ENCODE measurements at regions not wholly inside any gene's neighbourhood (a gene's known extent, or its start where the extent isn't known, plus 50 kb on each side); places are given as distances from the start of the nearest gene placed in this dataset.

DNA sequence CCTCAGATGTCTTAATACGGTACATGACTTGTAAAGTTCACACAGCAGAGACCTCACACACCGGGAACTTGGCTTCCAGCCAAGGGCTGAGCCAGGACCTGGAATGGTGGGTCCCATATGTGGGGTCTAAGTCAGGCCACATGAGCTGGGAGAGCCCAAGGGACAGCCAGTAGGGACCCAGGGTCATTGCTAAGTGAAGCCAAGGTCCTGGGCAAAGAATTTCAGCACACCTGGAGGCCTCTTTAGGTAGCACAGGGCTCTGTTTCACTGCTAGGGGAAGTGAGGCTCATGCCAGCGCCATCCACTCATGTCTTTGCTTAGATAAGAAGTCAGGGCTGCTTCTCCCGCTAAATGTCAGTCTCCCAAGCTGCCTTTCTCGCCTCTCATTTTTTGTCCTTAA is 116.6 kb upstream of the TLE3 start:
- no peak for DNase-seq

DNA sequence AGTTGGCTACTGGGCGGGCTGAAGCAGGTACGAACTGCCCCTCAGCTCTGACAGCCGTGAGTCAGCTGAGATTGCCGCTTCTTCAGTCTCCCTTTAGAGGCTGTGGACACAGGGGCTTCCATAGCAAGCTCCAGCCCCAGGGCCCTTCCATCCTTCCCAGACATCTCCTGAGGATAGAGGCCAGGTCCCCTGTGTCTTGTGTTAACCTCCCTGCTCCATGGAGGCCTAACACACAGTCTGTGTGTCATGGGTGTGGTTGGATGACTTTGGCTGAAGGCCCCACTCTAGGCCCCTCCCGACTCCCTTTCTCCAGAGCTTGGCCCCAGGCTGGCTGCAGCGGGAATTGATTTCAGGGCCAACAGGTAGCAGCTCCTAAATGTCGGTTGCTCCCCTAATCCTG is 116.1 kb upstream of the TLE3 start:
- DNase-seq = no peak

DNA sequence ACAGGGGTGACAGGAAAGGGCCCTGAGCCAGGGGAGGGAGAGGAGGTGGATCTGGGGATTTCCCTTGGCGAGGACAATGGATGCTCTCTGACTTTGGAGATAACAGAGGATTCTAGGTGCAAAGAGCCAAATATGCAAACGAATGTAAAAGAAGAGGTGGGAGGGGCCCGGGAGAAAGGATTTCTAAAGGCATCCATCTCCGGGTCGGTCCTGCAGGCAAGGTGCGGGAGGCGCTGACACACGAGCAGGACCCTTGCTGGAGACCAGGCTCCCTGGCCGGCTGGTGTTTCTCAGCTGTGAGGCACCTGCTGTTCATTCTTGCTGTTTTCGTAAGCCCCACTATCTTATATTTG is 115.2 kb upstream of the TLE3 start:
- DNase-seq = no peak

DNA sequence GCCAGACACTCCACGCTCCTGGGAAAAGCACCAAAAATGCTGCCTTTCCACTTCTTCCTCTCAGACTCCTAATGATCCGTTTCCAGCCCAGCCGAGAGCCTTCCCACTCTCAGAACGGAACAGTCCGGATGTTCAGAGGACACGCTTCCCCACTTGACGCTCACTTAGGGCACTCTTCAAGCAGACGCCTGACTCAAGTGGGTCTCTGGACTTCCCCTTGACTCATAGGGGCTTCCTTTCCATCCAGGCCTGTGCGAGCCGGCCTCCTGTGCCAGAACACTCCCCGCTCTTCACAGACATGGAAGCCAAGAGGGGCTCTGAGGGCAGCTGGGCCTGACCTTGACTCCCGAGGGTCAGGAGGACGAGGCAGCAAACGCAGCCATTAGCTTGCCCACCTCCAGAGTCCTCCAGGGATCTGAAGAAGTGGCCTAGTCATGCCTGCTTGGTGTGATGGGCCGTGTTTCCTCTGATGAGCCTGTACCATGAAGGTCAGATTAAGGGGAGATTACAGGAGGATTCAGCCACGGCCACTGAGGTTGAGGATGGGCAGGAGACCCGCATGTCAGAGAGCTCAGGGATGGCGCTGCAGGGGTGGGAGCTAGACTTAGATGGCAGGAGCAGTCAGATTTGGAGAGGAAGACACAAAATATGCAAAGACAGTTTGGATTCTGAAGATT is 114.7 kb upstream of the TLE3 start:
- no peak for DNase-seq

DNA sequence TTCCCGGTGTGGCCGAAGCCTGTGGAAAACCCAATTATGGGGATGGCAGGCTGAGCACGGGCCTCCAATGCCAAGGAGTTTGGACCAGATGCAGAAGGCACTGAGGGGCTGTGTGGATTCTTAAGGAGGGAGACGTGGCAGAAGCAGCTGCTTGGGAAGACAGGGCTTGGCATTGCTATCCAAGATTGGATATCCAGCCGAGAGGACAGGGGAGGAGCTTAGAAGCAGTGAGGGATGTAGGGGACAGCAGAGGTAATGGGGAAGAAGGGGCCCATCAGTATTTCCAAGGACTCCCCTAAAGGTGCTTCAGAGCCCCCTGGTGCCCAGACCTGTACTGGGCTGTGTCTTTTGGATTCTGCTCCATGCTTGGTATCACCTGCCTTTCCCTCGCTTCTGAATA is 112.8 kb upstream of the TLE3 start:
- DNase-seq = no peak

DNA sequence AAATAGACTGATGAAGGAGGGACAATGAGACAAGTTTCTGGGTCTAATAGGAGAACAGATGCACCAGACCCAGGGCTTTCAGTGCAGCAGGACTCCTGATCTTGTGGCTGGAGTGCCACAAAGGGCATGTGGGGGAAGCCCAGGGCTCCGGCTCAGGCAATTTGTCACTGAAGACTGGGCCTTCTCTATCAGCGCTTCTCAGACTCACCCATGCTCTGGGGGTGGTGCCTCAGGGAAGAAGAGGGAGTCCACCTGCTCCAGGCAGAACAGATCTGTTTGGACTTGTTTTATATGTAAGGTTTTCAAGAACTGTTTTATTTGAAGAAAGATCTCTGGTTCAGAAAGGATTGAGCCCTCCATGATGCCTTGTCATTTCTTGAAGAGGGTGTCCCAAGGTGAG is 112.4 kb upstream of the TLE3 start:
- DNase-seq = no peak

DNA sequence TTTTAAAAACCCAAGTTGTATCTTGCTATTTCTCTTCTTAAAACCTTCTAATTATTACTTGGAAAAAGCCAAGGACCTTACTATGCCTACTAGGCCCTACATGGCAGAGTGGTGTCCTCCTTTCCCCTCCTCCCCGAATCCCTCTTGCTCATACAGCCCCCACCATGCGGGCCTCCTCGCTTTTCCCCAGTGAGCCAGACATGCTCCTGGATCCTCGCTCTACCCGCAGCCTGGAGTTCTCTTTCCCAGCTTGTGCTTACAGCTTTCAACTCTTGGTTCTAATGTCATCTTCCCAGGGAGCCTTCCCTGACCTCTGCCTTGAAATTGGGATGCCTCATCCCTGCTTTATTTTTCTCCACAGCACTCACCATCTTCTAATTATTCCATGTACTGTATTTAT is 111.8 kb upstream of the TLE3 start:
- no peak for DNase-seq

DNA sequence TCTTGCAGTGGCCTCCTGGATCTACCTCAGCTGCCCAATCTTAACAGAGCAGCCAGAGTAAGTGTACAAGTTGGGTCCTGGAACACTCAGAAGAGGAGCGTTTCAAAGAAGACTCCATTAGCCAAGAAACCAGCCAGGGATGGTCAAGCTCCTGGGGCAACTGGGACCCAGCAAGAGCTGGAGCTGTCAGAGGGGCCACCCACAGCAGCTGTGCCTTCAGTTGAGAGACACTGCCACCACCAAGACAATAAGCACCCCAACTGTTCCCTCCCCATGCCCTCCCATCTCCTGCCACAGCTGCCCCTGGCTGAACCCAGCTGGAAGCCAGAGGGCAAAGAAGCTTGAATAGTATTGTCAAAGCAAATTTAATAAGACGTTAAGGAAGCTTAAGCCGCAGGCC is 110.6 kb upstream of the TLE3 start:
- DNase-seq = no peak

DNA sequence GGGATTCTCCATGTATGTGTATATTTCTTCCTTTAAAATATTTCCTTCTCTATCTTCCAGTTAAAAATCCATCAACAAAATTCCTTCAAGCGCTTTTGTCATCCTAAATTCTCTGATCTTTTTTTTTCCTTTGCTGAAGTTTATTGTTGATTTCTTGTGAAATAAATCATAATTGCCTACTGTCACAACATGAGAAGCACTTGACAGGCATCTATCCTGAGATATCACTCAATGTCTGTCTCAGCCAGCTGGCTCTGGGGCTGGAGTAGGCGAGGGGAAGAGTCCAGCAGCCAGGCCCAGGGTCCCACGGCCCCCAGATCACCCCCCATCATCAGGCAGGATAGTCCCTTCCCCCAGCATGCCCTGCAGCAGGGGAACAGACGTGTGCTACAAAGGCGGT is 109.0 kb upstream of the TLE3 start:
- no peak for DNase-seq

DNA sequence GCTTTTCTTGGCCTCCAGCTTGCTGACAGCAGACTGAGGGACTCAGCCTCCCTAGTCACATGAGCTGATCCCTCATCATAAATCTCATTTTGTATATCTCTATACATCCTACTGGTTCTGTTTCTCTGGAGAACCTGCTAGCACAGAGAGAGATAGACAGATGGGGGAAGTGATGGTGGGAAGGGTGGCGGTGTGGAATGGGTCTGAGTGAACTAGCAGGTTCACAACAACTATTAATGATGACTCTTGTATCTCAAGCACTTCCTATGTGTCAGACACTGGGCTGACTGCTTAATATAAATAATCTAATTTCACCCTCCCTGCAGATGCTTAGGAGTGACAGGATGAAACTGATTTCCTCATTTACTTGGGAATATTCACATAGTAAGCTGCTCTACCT is 106.9 kb upstream of the TLE3 start:
- DNase-seq = no peak

DNA sequence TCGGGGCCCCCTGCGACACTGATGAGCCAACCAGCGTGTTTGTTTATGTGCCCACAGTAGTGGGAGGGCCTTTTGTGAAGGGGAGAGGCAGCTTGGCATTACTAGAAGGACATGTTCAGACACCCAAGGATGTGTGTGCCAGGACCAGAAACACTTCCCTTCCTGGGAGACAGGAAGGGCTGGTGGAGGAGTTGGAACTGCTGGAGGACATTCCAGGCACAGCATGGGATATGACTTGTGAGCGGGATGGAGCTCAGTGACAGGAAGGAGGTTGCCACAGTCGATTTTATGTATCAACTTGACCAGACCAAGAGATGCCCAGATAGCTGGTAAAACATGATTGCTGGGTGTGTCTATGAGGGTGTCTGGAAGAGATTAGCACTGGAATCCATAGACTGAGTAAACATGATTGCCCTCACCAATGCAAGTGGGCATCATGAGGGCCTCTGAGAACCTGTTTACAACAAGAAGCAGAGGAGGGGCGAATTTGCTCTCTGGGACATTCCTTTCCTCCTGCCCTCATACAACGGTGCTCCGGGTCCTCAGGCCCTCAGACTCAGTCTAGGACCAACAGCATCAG is 106.4 kb upstream of the TLE3 start:
- no peak for DNase-seq

DNA sequence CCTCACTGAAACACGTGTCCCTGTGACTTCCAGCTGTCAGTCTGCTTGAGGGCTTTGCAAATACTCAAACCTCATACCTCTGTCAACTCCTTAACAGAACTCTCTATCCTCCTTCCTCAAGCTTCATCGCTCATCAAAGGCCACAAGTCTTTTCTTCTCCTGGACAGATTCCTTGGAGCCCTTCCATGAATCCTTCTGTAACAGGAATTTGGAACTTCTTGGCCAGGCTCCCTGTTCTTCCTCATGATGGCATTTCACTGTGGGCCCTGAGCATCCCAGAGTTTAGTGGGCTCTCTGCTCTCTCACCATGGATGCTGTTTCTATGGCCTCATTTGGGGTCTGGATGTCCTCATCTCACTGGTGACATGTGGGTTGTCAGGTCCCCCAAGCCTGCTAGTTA is 105.0 kb upstream of the TLE3 start:
- DNase-seq = no peak

DNA sequence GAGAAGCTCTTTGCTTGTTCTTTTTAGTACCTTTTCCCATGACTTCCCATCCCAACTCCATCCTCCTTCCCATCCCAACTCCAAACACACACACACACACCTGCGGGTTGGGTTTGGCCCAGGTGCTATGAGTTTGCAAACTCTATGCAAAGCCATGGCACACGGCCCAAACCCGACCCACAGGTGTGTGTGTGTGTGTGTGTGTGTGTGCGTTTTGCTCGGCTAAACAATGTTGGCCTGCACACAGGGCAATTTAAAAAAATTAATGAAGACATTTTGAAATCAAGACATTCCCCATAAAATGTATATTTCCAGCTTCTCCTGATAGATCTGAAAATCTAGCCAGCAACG is 103.7 kb upstream of the TLE3 start:
- DNase-seq = no peak

DNA sequence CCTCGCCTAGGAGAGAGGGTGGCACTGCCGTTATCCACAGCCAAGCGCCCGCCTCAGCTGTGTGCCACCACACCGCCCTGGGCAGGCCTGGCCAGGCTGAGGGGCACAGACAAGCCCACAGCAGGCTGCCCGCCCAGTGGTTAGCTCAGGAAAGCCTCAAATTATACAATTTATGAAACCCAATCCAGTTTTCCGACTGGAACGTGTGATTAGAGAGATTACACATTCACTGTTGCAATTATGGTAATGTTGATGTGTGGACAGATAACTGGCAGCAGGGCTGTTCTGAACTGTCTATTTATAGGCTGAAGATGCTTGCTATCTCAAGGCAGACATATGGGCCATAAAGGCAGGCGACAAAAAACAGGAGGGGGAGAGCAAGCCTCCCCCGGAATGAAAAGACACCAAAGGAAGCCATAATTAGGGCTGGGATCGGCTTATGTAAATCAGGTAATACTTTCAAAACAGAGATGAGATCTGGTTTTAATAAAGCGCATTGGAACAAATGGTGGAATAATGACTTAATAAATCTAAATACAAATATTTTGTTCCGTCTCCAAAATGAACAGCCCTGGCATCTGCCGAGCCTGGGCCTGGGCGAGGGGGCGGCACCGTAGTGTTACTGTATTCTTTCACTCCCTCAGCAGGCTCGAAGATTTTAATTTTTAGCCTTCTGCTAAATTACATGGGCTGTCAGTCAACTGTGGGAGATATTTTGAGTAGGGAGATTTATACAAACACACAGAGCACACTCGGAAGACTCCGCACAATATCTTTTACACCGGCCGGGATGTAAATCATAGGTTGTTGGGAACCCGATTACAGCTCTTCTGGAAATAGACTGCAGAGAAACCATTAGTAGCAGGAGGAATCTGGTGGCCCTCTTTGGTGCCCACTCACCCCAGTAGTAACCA is 103.1 kb upstream of the TLE3 start:
- DNase-seq = no peak

DNA sequence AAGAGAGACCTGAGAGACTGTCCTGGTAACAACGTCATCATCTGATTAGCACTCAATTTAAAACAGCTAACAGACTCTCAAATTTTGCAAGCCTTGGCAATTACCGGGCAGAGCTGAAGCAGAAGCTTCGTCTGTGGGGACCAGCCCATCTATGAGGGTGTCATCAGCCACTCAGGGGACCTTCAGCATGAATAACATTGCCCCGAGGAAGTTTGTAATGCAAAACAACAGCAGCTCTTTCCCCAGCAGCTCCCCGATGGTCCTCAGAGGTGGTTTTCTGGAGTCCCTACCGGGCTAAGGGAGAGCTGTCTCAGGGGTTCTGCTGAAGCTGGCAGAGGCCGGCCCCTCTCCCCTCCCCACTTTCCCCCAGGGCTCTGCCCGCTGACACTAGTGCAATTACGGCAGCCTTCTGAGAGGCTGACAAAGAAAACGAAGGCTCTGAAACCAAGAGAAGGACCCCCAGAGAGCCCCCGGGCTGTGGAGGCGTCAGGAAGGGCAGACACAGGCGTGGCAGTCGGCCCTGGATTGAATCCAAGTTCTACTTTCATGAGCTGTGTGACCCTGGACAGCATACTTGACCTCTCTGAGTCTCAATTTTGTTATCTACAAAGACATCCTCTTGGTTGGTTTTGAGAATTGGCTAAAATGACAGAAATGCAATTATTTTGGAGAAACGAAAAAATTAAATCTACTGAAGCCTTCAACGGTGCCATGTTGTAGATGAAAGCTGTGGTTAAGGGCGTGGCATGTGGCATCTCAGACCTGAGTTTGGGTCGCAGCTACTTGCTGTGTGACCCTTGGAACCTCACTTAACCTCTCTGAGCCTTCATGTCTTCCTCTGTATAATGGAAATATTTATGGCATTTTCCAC is 102.1 kb upstream of the TLE3 start:
- DNase-seq = no peak

DNA sequence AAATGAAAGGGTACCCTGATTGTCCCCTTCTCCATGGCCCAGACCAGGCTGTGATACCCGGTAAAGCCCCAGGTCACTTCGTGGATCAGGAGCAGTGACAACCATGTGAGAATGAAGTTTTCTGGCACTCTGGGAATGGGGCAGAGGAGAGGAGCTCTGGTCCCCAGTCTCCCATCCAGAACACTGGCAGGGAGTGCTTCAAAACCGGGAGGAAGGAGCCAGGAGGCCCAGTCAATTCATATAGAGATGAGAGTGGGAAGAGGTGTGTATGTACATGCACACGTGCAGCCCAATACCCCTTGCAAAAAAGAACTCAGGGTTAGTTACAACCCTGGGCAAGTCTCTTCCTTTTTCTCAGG is 101.4 kb upstream of the TLE3 start:
- no peak for DNase-seq

DNA sequence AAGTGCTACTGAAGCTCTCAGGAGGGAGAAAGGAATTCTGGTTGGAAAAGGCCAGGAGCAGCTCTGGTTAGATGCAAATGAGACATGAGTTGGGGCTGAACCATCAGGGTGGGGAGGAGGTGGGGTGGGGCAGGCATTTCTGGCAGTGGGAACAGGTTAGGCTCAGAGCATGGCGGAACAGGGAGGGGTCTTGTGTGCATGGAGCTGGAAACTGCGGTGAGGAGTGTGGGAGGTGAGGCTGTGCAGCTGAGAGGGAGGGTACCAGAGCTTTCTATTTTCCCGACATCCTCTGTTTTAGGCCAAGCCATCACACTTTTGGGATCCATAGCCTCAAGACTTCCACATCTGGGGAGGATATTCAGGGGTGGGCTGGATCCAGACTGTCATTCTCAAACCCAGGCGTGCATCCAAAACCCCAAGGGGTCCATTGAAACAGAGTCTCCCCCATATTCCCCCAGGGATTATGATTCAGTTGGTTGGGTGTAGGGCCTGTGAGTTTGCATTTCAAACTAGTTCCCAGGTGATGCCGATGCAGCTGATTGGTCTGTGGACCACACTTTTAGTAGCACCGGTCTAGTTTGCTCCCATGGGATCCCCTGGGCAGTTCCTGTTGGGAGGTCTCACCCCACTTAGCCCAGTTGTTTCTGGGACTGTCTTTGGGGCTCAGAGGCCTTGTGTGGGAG is 100.9 kb upstream of the TLE3 start:
- DNase-seq = no peak

DNA sequence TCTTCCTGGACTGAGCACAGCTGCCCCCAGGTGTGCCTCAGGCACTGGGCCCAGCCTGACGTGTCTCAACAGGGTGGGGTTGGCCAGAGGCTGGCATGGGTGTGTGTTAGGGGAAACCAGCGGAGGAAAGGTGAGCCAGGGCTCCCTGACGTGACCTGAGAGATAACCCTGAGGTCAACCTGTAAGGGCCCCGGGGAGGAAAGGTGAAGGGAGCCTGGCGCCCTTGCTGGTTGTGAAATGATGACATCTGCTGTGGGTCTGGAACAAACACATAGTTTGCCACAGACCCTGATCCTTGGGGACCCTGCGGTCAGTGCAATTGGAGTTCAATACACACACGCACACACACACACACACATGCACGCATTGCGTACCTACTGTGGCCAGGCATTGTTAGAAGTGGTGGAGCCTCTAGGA is 100.2 kb upstream of the TLE3 start:
- DNase-seq = no peak

DNA sequence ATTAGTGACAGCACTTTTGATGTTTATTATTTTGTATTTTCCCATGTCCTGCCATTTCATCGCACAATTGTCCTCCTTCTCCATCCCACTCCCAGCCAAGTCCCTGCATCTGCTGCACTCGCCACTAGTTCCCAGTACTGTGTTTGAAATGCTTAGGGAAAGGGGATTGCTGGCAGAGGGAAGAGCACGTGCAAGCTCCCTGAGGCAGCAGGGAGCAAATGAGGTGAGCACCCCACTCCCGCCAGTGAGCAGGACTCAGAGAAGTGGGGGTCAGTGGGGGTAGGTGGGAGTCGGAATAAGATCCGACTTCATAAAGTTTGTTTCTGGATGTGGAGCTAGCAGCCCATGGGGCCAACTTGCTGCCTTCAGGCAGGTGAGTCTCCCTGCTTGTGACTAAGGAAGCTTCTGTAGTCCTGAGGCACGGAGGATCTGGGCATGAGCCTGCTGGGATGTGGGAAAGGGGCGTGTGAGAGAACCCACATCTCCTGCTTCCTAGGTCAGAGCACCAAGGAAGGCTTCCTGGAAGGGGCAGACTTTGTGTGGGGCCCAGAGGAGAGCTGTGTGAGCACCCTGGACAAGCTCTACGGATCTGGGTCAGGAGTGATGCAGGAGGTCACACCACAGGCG is 99.7 kb upstream of the TLE3 start:
- no peak for DNase-seq

DNA sequence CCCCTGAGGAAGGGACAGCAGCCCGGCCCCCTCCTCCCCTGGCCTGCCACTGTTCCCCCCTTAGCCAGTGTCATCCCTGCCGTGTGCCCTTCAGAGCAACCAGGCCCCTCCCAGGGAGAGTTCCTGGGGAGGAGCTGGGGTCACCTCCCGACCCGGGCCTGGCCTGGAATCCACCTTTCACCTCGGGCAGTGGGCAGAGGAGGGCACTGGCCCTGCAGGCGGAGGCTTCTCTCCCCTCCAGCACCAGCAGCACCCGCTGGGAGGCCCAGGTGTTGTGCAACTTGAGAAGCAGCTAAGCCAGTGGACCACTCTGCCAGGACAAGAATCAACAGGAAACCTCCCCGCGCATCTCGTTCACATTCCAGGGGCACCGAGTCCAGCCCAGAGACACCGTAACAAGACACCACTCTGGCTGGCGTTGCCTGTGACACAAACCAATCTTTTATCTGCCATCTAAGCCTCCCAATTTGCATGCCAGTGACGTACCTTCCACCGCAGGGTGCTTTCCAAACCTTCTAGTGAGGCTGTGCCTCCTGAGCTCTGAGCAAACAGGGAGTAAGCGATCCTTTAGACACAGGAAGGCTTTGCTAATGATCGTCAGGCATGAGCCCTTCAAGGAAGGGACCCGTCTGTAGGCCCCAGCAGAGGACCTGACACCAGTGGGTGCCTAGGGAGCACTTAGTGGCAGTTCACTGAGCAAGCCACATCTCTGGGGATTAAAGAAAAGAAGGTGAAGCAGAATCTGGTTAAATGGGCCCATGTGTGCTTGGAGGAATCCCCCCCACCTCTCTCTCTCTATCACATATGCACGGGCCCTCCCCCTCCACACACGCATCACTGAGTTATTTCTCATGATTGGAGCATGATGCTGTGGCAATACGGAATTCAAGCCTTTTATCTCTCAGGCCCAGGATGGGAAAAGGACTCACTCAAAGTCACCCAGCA is 98.9 kb upstream of the TLE3 start:
- DNase-seq = no peak

DNA sequence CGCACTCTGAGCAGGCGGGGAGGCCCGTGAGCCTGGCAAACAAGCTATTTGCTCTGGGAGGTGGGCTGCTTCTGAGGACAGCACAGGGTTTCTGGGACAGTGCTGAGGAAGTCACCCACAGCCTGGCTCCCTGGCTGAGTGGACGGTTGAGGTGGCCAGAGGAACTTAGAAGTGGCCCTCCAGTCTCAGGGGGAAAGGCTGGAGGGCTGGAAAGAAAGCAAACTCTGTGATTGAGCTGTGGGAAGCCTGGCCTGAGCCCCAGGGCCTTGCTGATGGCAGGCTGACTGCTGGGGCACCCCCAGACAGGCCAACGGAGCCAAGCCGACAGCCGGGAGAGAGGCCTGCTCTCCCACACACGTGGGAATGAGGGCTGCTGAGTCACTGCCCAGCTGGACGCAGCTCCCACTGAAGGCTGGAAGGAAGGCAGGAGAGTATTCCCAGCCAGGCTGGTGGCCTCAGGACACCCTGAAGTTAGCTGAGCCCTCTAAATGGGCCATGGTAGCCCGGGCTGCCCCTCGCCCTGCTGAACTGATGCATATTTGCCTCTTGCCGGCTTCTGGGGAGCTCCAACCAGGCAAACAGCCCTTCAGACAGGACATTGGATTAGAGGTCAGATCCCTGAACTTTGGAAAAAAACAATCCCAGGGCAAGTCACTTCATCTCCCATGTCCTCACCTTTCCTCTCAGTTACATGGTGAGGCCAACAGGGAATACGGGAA is 98.0 kb upstream of the TLE3 start:
- DNase-seq = no peak
